Ectodermal cell (in vitro differentiated cells): ENCODE measurements at regions not wholly inside any gene's neighbourhood (a gene's known extent, or its start where the extent isn't known, plus 50 kb on each side); places are given as distances from the start of the nearest gene placed in this dataset.

ENCODE experiments used
- H3K27ac ChIP-seq: 2 replicates; pipeline ENCODE4 v1.7.0; 2013; ENCODE audit warnings: mild to moderate bottlenecking, low read depth, low read length; ENCODE audit not compliant: insufficient read depth, poor library complexity, severe bottlenecking
- H3K27me3 ChIP-seq: 2 replicates; pipeline ENCODE4 v1.7.0; 2013; ENCODE audit warnings: mild to moderate bottlenecking, low read length; ENCODE audit not compliant: insufficient read depth, control insufficient read depth, poor library complexity, severe bottlenecking
- H3K36me3 ChIP-seq: one replicate; pipeline ENCODE4 v1.7.0; 2013; ENCODE audit warnings: low read length; ENCODE audit not compliant: control insufficient read depth, insufficient read depth
- H3K4me1 ChIP-seq: one replicate; pipeline ENCODE4 v1.7.0; 2013; ENCODE audit warnings: low read length; ENCODE audit not compliant: control insufficient read depth, insufficient read depth
- H3K4me3 ChIP-seq: 2 replicates; pipeline ENCODE4 v1.7.0; 2013; ENCODE audit warnings: low read depth, low read length, control low read depth; ENCODE audit not compliant: insufficient read depth
- H3K9me3 ChIP-seq: 2 replicates; pipeline ENCODE4 v1.7.0; 2013; ENCODE audit warnings: mild to moderate bottlenecking, low read length, moderate library complexity; ENCODE audit not compliant: control insufficient read depth
- WGBS, 2 experiments: methylation state at CpG; one replicate each; pipeline ENCODE4 v1.1.7; 2013; ENCODE audit warnings: missing lambda C conversion rate in 2 of 2; 5-methylcytosine and 5-hydroxymethylcytosine counted together

DNA sequence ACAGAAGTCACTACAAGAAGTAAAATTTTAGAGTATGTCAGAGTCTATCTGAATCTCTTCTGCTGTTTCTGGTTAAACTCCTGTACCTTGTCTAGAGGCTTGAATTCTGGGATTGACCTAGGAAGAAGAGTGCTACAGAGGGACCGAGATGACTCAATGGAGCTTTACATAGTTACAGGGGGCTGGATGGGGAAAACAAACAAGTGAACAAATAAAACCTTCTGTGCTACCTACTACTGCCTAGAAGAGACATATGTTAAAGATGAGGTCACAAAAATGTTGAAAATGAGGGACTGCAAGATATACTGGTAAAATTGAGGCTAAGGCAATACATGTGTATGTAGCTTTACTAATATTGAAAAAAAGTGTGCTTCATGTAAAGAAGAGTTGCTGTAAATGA is 265.4 kb upstream of the TFPI start:
- WGBS, 2 experiments: 57 to 92% methylated on average over 1 of the region's 1 CpG
- H3K27ac ChIP-seq: no peak overlapping the region
- no peaks in the 10 kb centered on the region for H3K36me3 ChIP-seq
- no peaks in the 10 kb centered on the region for H3K27me3 ChIP-seq
- H3K4me1 ChIP-seq: no peaks in the 10 kb centered on the region
- H3K4me3 ChIP-seq: no peak overlapping the region
- no peaks in the 10 kb centered on the region for H3K9me3 ChIP-seq

GRCh38 chr2:187825108-187825507 is 270.9 kb upstream of the TFPI start:
- H3K9me3 ChIP-seq: no peaks in the 10 kb centered on the region
- WGBS, 2 experiments: 95 to 99% methylated on average over 12 of the region's 12 CpGs
- H3K27ac ChIP-seq: no peak overlapping the region
- H3K27me3 ChIP-seq: no peaks in the 10 kb centered on the region
- no peaks in the 10 kb centered on the region for H3K36me3 ChIP-seq
- no peak overlapping the region for H3K4me3 ChIP-seq
- no peaks in the 10 kb centered on the region for H3K4me1 ChIP-seq

- WGBS, 2 experiments: 88 to 91% methylated on average over 2 of the region's 2 CpGs
- Histone ChIP-seq H3K4me3 (no peak overlapping the region), H3K36me3 (no peaks in the 10 kb centered on the region), H3K4me1 (no peaks in the 10 kb centered on the region), H3K27ac (no peak overlapping the region), H3K27me3 (no peaks in the 10 kb centered on the region), H3K9me3 (no peaks in the 10 kb centered on the region)
Measured at GRCh38 chr2:187826023-187826422, 271.8 kb upstream of the TFPI start.

- WGBS, 2 experiments: 96 to 97% methylated on average over 5 of the region's 5 CpGs
- Histone ChIP-seq H3K27ac (no peak overlapping the region), H3K36me3 (no peaks in the 10 kb centered on the region)
Measured at GRCh38 chr2:187834787-187835186, 280.6 kb upstream of the TFPI start.

DNA sequence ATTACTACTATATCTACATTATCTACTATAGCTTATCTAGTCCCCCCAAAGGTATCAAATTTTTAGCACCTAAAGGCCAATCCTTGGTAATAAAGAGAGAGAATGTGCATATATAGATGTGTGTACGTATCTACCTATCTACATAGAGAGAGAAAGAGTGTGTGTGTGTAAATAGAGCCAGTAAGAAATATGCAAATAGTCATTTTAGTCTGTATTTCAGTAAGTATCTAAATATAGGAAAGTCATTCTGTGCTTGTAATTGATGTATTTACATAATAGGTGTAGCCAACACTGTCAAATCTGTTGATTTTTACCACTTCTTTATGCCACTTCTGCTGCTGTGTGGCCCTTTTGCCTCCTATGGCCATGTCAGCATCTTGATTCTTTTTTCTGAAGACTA is 284.5 kb upstream of the TFPI start:
- H3K27ac ChIP-seq: no peak overlapping the region
- no peaks in the 10 kb centered on the region for H3K9me3 ChIP-seq
- no peaks in the 10 kb centered on the region for H3K4me1 ChIP-seq
- no peaks in the 10 kb centered on the region for H3K36me3 ChIP-seq
- 100% methylated on average over 1 of the region's 1 CpG for WGBS, 2 experiments
- no peaks in the 10 kb centered on the region for H3K27me3 ChIP-seq
- no peak overlapping the region for H3K4me3 ChIP-seq

More at GRCh38 chr2:187834787-187835186, 280.6 kb upstream of the TFPI start:
- Histone ChIP-seq H3K4me3 (no peak overlapping the region), H3K27me3 (no peaks in the 10 kb centered on the region), H3K9me3 (no peaks in the 10 kb centered on the region), H3K4me1 (no peaks in the 10 kb centered on the region)

GRCh38 chr2:187842315-187842714 is 288.1 kb upstream of the TFPI start:
- no peaks in the 10 kb centered on the region for H3K36me3 ChIP-seq
- H3K4me3 ChIP-seq: no peak overlapping the region
- no peaks in the 10 kb centered on the region for H3K9me3 ChIP-seq
- no peak overlapping the region for H3K27ac ChIP-seq
- H3K27me3 ChIP-seq: no peaks in the 10 kb centered on the region
- 91 to 97% methylated on average over 4 of the region's 4 CpGs for WGBS, 2 experiments
- no peaks in the 10 kb centered on the region for H3K4me1 ChIP-seq

- no peaks in the 10 kb centered on the region for H3K36me3 ChIP-seq
- H3K27ac ChIP-seq: no peak overlapping the region
- H3K27me3 ChIP-seq: no peaks in the 10 kb centered on the region
- H3K4me3 ChIP-seq: no peak overlapping the region
- 74% methylated on average over 7 of the region's 8 CpGs for WGBS, 2 experiments
- no peaks in the 10 kb centered on the region for H3K4me1 ChIP-seq
- H3K9me3 ChIP-seq: no peaks in the 10 kb centered on the region
Measured at GRCh38 chr2:187842978-187843847, 289.0 kb upstream of the TFPI start.

- Histone ChIP-seq H3K36me3 (no peaks in the 10 kb centered on the region), H3K27ac (no peak overlapping the region), H3K9me3 (no peaks in the 10 kb centered on the region), H3K27me3 (no peaks in the 10 kb centered on the region), H3K4me1 (no peaks in the 10 kb centered on the region), H3K4me3 (no peak overlapping the region)
- WGBS, 2 experiments: 91 to 92% methylated on average over 1 of the region's 1 CpG
Measured at GRCh38 chr2:187847245-187848208, 293.3 kb upstream of the TFPI start.

- 91 to 93% methylated on average over 4 to 5 of the region's 5 CpGs for WGBS, 2 experiments
- Histone ChIP-seq H3K27ac (no peak overlapping the region), H3K4me1 (no peaks in the 10 kb centered on the region), H3K27me3 (no peaks in the 10 kb centered on the region), H3K9me3 (no peaks in the 10 kb centered on the region), H3K4me3 (no peak overlapping the region), H3K36me3 (no peaks in the 10 kb centered on the region)
Measured at GRCh38 chr2:187851955-187852561, 297.8 kb upstream of the TFPI start.

DNA sequence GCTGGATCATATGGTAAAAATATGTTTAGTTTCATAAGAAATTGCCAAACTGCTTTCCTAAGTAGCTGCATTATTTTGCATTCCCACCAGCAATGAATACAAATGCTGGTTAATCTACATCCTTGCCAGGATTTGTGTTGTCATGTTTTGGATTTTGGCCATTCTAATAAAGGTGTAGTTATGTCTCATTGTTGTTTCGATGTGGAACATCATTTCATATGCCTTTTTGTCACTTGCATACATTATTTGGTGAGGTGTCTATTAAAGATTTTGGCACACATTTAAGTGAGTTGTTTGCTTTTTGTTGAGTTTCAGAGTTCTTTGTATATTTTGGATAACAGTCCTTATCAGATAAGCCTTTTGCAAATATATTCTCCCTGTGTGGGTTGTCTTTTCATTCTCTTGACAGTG is 299.2 kb upstream of the TFPI start:
- H3K36me3 ChIP-seq: no peaks in the 10 kb centered on the region
- H3K4me3 ChIP-seq: no peak overlapping the region
- no peaks in the 10 kb centered on the region for H3K27me3 ChIP-seq
- no peaks in the 10 kb centered on the region for H3K9me3 ChIP-seq
- H3K27ac ChIP-seq: no peak overlapping the region
- WGBS, 2 experiments: 89 to 100% methylated on average over 1 of the region's 1 CpG
- no peaks in the 10 kb centered on the region for H3K4me1 ChIP-seq
